Mesenchymal stem cell (in vitro differentiated cells and primary cell): ENCODE measurements at regions not wholly inside any gene's neighbourhood (a gene's known extent, or its start where the extent isn't known, plus 50 kb on each side); places are given as distances from the start of the nearest gene placed in this dataset.

Experiments
- DNase-seq: peaks from one replicate; pipeline ENCODE4 v3.0.0-alpha.2; 2013
- H2AFZ ChIP-seq: one replicate; pipeline ENCODE4 v1.6.1; 2013; ENCODE audit warnings: low read depth, mild to moderate bottlenecking, control low read depth, inconsistent platforms, low read length, moderate library complexity
- H2AK5ac ChIP-seq: 2 replicates; pipeline ENCODE4 v1.6.1; 2013; ENCODE audit warnings: low read length, moderate library complexity, mild to moderate bottlenecking, inconsistent platforms; ENCODE audit not compliant: severe bottlenecking
- H2BK120ac ChIP-seq: one replicate; pipeline ENCODE4 v1.6.1; 2013; ENCODE audit warnings: low read depth, mild to moderate bottlenecking, inconsistent platforms, low read length, moderate library complexity
- H2BK12ac ChIP-seq, 2 experiments: one replicate each; pipeline ENCODE4 v1.6.1; 2013; ENCODE audit warnings: inconsistent platforms in 2 of 2, low read length in 2 of 2, mild to moderate bottlenecking in 2 of 2, moderate library complexity in 2 of 2, control low read depth in 1 of 2
- H2BK15ac ChIP-seq: one replicate; pipeline ENCODE4 v1.6.1; 2013; ENCODE audit warnings: mild to moderate bottlenecking, low read depth, inconsistent platforms; ENCODE audit not compliant: poor library complexity, severe bottlenecking
- H2BK5ac ChIP-seq: 2 replicates; pipeline ENCODE4 v1.6.1; 2013; ENCODE audit warnings: low read depth, mild to moderate bottlenecking, low read length, control low read depth, inconsistent platforms; ENCODE audit not compliant: poor library complexity, severe bottlenecking
- H3K14ac ChIP-seq, 2 experiments: one replicate each; pipeline ENCODE4 v1.6.1; 2013; ENCODE audit warnings: inconsistent platforms in 2 of 2, low read length in 2 of 2, control low read depth in 1 of 2, mild to moderate bottlenecking in 1 of 2, moderate library complexity in 1 of 2
- H3K18ac ChIP-seq, 2 experiments: one replicate each; pipeline ENCODE4 v1.6.1; 2013; ENCODE audit warnings: inconsistent platforms in 2 of 2, low read length in 2 of 2, control low read depth in 1 of 2, low read depth in 1 of 2, mild to moderate bottlenecking in 1 of 2
- H3K23ac ChIP-seq, 2 experiments: one replicate each; pipeline ENCODE4 v1.6.1; 2013; ENCODE audit warnings: inconsistent platforms in 2 of 2, low read length in 2 of 2, mild to moderate bottlenecking in 2 of 2, moderate library complexity in 2 of 2, control low read depth in 1 of 2
- H3K27ac ChIP-seq: 2 replicates; pipeline ENCODE4 v1.5.1; 2013; ENCODE audit warnings: mild to moderate bottlenecking, moderate library complexity, low read length, control low read depth, inconsistent platforms; ENCODE audit not compliant: poor library complexity, severe bottlenecking
- H3K27me3 ChIP-seq, 2 experiments: 2 replicates each; pipeline versions ENCODE4 v1.6.1 to v1.7.0; 2013; ENCODE audit warnings: low read length in 2 of 2, mild to moderate bottlenecking in 2 of 2, moderate library complexity in 2 of 2, control low read depth in 1 of 2, inconsistent platforms in 1 of 2; ENCODE audit not compliant: control insufficient read depth in 1 of 2, insufficient read depth in 1 of 2
- H3K36me3 ChIP-seq, 2 experiments: 2 replicates each; pipeline versions ENCODE4 v1.6.1 to v1.7.0; 2013; ENCODE audit warnings: low read length in 2 of 2, control low read depth in 1 of 2, inconsistent platforms in 1 of 2, low read depth in 1 of 2, mild to moderate bottlenecking in 1 of 2; ENCODE audit not compliant: insufficient read depth in 2 of 2, control insufficient read depth in 1 of 2
- H3K4ac ChIP-seq, 2 experiments: one replicate each; pipeline ENCODE4 v1.6.1; 2013; ENCODE audit warnings: inconsistent platforms in 2 of 2, low read length in 2 of 2, mild to moderate bottlenecking in 2 of 2, moderate library complexity in 2 of 2, control low read depth in 1 of 2, low read depth in 1 of 2
- H3K4me1 ChIP-seq: 2 replicates; pipeline ENCODE4 v1.6.1; 2013; ENCODE audit warnings: low read depth, low read length, control low read depth; ENCODE audit not compliant: control insufficient read depth, insufficient read depth
- H3K4me2 ChIP-seq: 2 replicates; pipeline ENCODE4 v1.6.1; 2013; ENCODE audit warnings: low read length, mild to moderate bottlenecking, inconsistent platforms; ENCODE audit not compliant: poor library complexity, severe bottlenecking
- H3K4me3 ChIP-seq, 2 experiments: 2 replicates each; pipeline versions ENCODE4 v1.5.1 to v1.7.0; 2013; ENCODE audit warnings: low read length in 2 of 2, mild to moderate bottlenecking in 2 of 2, control low read depth in 1 of 2, low read depth in 1 of 2; ENCODE audit not compliant: insufficient read depth in 1 of 2
- H3K79me1 ChIP-seq: replicated peaks from 2 replicates; pipeline ENCODE4 v1.6.1; 2013; ENCODE audit warnings: mild to moderate bottlenecking, control low read depth, low read length, inconsistent platforms; ENCODE audit not compliant: poor library complexity, severe bottlenecking
- H3K9ac ChIP-seq: 2 replicates; pipeline ENCODE4 v1.7.0; 2013; ENCODE audit warnings: mild to moderate bottlenecking, low read length, moderate library complexity
- H3K9me3 ChIP-seq: 2 replicates; pipeline ENCODE4 v1.7.0; 2013; ENCODE audit warnings: mild to moderate bottlenecking, low read length; ENCODE audit not compliant: control insufficient read depth
- H4K8ac ChIP-seq: one replicate; pipeline ENCODE4 v1.6.1; 2013; ENCODE audit warnings: inconsistent platforms, mild to moderate bottlenecking, low read length, moderate library complexity
- H4K91ac ChIP-seq: one replicate; pipeline ENCODE4 v1.6.1; 2013; ENCODE audit warnings: mild to moderate bottlenecking, low read length, inconsistent platforms
- WGBS: methylation state at CpG from one replicate; pipeline ENCODE4 v1.1.7; 2013; ENCODE audit warnings: mixed read lengths; 5-methylcytosine and 5-hydroxymethylcytosine counted together

DNA sequence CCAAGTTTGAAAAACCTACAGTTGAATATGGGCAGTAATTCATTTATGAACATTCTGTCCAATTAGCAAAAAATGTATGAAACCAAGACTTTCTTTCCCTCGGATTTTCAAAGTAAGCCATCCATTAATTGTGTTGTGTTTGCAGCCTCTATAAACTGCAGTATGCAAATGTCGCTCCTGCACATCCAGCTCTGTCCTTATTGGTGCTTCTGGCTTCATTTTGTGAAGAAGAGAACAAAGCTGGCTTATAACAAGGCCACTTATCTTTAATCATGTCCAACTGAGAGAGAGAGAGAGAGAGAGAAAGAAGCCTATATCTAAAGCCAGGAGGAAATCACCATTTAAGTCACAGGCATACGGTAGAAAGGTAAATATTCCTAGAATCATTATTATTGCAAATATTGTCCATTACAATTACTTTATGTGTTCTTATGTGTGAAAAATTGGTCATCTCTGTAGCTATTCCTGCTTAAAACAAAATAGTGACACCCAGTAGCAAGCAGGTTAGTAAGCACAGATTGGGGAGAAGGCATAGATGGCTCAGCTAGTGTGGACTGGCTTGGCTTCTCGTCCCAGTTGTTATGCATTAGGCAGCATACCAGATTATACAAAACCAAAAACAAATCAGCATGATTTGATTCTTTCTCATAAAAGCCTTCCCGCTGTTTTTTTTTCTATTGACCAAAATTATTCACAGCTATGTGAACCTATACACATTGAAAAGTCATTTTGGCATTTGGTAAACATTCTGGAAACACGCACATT, 726.4 kb upstream of the SOX11 start:
- H3K36me3 ChIP-seq: no peaks in the 10 kb centered on the region
- H2AK5ac ChIP-seq: no peak overlapping the region
- no peaks in the 10 kb centered on the region for H3K9me3 ChIP-seq
- no peak overlapping the region for H3K23ac ChIP-seq
- H2BK12ac ChIP-seq: no peak overlapping the region
- H4K91ac ChIP-seq: no peak overlapping the region
- no peak for DNase-seq
- no peak overlapping the region for H3K4ac ChIP-seq
- WGBS: 66% methylated on average over 3 of the region's 6 CpGs
- no peak overlapping the region for H3K9ac ChIP-seq
- H2AFZ ChIP-seq: no peak overlapping the region
- no peak overlapping the region for H3K27ac ChIP-seq
- no peak overlapping the region for H3K4me3 ChIP-seq
- H4K8ac ChIP-seq: no peak overlapping the region
- H3K4me2 ChIP-seq: no peak overlapping the region
- no peak overlapping the region for H2BK120ac ChIP-seq
- H2BK5ac ChIP-seq: no peak overlapping the region
- H2BK15ac ChIP-seq: no peak overlapping the region
- no peak overlapping the region for H3K18ac ChIP-seq
- no peaks in the 10 kb centered on the region for H3K4me1 ChIP-seq
- no peaks in the 10 kb centered on the region for H3K27me3 ChIP-seq
- no peak overlapping the region for H3K14ac ChIP-seq
- no peaks in the 10 kb centered on the region for H3K79me1 ChIP-seq

DNA sequence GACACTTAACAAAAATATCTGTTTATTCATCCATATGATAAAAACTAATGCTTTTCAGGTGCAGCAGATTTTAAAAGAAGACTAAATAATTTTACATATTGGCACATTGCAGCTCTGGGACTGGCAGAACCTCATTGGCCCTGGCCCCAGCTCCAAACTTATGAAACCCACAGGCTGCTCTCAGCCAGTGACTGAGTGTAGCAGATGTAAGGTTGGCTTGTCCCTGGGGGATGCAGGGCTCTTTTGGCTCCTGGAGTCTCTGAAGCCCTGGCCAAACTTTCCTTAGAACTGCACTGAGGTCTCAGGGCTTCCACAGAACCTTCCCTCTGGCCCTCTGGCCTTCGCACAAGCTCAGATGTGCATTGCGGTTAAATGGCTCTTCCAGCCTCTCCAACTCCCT, 725.0 kb upstream of the SOX11 start:
- Histone ChIP-seq H3K4me2 (no peak overlapping the region), H3K4ac (no peak overlapping the region), H3K36me3 (no peaks in the 10 kb centered on the region), H4K8ac (no peak overlapping the region), H4K91ac (no peak overlapping the region), H2BK120ac (no peak overlapping the region), H3K14ac (no peak overlapping the region), H3K27ac (no peak overlapping the region), H2AFZ (no peak overlapping the region), H2BK12ac (no peak overlapping the region), H3K23ac (no peak overlapping the region), H2BK15ac (no peak overlapping the region), H2AK5ac (no peak overlapping the region), H3K18ac (no peak overlapping the region), H3K9me3 (no peaks in the 10 kb centered on the region), H3K27me3 (peaks cover 0 to 2% of the 10 kb centered on the region in 2 experiments), H3K9ac (no peak overlapping the region), H2BK5ac (no peak overlapping the region), H3K4me3 (no peak overlapping the region), H3K79me1 (no peaks in the 10 kb centered on the region), H3K4me1 (no peaks in the 10 kb centered on the region)
- DNase-seq: no peak
- 81% methylated on average over 2 of the region's 2 CpGs for WGBS

DNA sequence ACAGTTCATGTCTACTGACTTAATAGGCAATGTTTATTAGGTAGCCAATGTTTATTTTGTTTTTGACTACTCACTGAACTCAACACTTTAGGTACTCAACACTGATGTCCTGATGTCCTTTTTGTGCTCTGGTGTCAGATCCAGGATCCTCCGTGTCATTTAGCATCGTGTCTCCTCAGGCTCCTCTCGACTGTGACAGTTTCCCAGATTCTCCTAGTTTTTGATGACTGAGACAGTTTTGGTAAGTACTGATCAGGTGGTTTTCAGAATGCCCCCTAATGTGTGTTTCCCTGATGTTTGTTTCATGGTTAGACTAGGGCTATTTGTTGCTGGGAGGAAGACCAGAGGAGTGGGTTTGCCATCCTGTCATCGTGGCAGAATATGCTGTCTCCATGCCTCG, 719.7 kb upstream of the SOX11 start:
- Histone ChIP-seq H3K27ac (no peak overlapping the region), H3K79me1 (no peaks in the 10 kb centered on the region), H3K27me3 (peaks cover 0 to 3% of the 10 kb centered on the region in 2 experiments), H2BK15ac (no peak overlapping the region), H2BK12ac (no peak overlapping the region), H3K4ac (no peak overlapping the region), H4K8ac (no peak overlapping the region), H3K9me3 (peaks cover 4% of the 10 kb centered on the region), H3K4me2 (no peak overlapping the region), H3K4me3 (no peak overlapping the region), H3K23ac (no peak overlapping the region), H4K91ac (no peak overlapping the region), H3K9ac (no peak overlapping the region), H2AFZ (no peak overlapping the region), H2AK5ac (no peak overlapping the region), H2BK5ac (no peak overlapping the region), H3K36me3 (peaks cover 0 to 4% of the 10 kb centered on the region in 2 experiments), H2BK120ac (no peak overlapping the region), H3K14ac (no peak overlapping the region), H3K18ac (no peak overlapping the region), H3K4me1 (peaks cover 2% of the 10 kb centered on the region)
- WGBS: 91% methylated on average over 5 of the region's 5 CpGs
- no peak for DNase-seq

DNA sequence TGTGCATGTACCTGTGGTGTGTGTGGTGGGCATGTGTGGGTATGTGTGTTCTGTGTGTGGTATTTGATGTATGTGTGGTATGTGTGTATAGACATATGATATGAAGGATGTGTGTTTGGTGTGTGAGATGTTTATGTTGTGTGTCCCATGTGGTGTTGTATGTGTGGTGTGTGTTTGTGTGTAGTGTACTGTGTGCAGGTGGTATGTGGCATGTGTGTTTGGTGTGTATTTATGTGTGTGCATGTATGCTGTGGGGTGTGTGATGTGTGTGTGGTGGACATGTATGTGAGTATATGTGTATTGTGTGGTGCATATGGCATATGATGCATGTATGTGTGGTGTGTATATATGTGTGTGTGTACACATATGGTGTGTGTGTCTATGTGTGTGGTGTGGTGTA, 718.8 kb upstream of the SOX11 start:
- Histone ChIP-seq H3K9me3 (peaks cover 4% of the 10 kb centered on the region), H3K18ac (no peak overlapping the region), H2AFZ (no peak overlapping the region)

More for the DNA sequence above, 718.8 kb upstream of the SOX11 start:
- Histone ChIP-seq H2BK120ac (no peak overlapping the region), H2BK12ac (no peak overlapping the region), H4K91ac (no peak overlapping the region), H3K4ac (no peak overlapping the region), H2BK5ac (no peak overlapping the region), H3K27me3 (peaks cover 0 to 3% of the 10 kb centered on the region in 2 experiments), H3K4me1 (peaks cover 2% of the 10 kb centered on the region), H2BK15ac (no peak overlapping the region), H2AK5ac (no peak overlapping the region), H3K14ac (no peak overlapping the region), H4K8ac (no peak overlapping the region), H3K79me1 (no peaks in the 10 kb centered on the region), H3K27ac (no peak overlapping the region), H3K36me3 (peaks cover 0 to 4% of the 10 kb centered on the region in 2 experiments), H3K9ac (no peak overlapping the region), H3K23ac (no peak overlapping the region), H3K4me2 (no peak overlapping the region), H3K4me3 (no peak overlapping the region)
- no peak for DNase-seq
